ENCODE measurements at regions not wholly inside any gene's neighbourhood (a gene's known extent, or its start where the extent isn't known, plus 50 kb on each side); places are given as distances from the start of the nearest gene placed in this dataset.

DNA sequence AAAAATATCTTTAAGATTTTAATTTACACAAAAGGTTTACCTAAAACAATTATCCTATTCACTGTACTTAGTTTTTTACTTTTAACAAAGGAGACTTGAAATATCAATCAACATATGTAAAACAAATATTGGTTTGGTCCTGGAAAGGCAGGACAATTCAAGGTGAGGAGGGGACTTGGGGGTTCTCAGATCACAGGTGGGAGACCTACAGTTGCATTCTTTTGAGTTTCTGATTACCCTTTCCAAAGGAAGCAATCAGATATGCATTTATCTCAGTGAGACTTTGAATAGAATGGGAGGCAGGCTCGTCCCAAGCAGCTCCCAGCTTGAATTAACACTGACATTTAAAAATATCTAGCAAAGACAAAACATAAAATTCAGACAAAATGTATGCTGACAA, 1917.3 kb downstream of the C4orf33 start:
- intact Hi-C loops (cut with micrococcal nuclease) = no loop called here
- H3K4me3 Mint-ChIP-seq = no peak overlapping the region
- no CpG with 5 or more reads among the region's 1 CpG for WGBS (ENCODE audit: insufficient coverage)

DNA sequence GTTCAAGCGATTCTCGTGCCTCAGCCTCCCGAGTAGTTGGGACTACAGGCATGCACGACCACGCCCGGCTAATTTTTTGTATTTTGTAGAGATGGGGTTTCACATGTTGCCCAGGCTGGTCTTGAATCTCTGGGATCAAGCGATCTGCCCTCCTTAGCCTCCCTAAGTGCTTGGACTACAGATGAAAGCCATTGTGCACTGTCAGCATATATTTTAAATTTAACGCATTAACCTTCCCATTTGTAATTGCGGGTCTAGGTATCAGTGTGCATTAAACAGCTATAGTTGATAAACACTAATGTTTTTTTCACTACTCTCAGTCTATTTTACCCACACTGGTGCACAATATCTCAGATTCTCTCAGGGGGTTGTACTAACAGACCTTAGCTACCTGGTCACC, 1930.8 kb downstream of the C4orf33 start:
- Histone ChIP-seq H4K20me1 (ENCODE audit: insufficient read depth, low read length) (no peaks in the 10 kb centered on the region), H3K79me2 (ENCODE audit: insufficient read depth, low read length) (no peaks in the 10 kb centered on the region), H2AFZ (ENCODE audit: insufficient read depth, low read depth, low read length, poor library complexity, severe bottlenecking) (no peak overlapping the region), H3K36me3 (replicated peaks in 1 of 2; ENCODE audit: control insufficient read depth in 1 of 2, insufficient read depth in 2 of 2, low read length in 2 of 2) (no peaks in the 10 kb centered on the region), H3K9me3 (replicated peaks in 1 of 2; ENCODE audit: control insufficient read depth in 1 of 2, insufficient read depth in 1 of 2, low read length in 2 of 2) (no peaks in the 10 kb centered on the region), H3K27me3 (ENCODE audit: control insufficient read depth in 2 of 2, insufficient read depth in 2 of 2, low read length in 2 of 2) (no peaks in the 10 kb centered on the region), H3K27ac (ENCODE audit: low read depth in 1 of 2, low read length in 2 of 2) (no peak overlapping the region), H3K4me2 (replicated peaks; ENCODE audit: extremely low read depth, low read length, poor library complexity, severe bottlenecking) (no peak overlapping the region), H3K4me1 (ENCODE audit: control insufficient read depth in 1 of 2, insufficient read depth in 2 of 2, low read length in 2 of 2) (no peaks in the 10 kb centered on the region), H3K4me3 (replicated peaks in 1 of 3; ENCODE audit: low read depth in 2 of 3, low read length in 3 of 3) (no peak overlapping the region), H3K9ac (ENCODE audit: insufficient read depth, low read length, poor library complexity, severe bottlenecking) (no peak overlapping the region)
- H3K4me1 Mint-ChIP-seq = no peaks in the 10 kb centered on the region
- H3K27ac Mint-ChIP-seq = no peak overlapping the region
- TF ChIP-seq, protein P1, sequence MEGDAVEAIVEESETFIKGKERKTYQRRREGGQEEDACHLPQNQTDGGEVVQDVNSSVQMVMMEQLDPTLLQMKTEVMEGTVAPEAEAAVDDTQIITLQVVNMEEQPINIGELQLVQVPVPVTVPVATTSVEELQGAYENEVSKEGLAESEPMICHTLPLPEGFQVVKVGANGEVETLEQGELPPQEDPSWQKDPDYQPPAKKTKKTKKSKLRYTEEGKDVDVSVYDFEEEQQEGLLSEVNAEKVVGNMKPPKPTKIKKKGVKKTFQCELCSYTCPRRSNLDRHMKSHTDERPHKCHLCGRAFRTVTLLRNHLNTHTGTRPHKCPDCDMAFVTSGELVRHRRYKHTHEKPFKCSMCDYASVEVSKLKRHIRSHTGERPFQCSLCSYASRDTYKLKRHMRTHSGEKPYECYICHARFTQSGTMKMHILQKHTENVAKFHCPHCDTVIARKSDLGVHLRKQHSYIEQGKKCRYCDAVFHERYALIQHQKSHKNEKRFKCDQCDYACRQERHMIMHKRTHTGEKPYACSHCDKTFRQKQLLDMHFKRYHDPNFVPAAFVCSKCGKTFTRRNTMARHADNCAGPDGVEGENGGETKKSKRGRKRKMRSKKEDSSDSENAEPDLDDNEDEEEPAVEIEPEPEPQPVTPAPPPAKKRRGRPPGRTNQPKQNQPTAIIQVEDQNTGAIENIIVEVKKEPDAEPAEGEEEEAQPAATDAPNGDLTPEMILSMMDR (IDR thresholded peaks at IDR 0.05) = no peak
- H3K4me3 Mint-ChIP-seq = no peak overlapping the region
- H3K27me3 Mint-ChIP-seq (ENCODE audit: low read depth in 3 of 3) = no peaks in the 10 kb centered on the region
- no peaks in the 10 kb centered on the region for H3K36me3 Mint-ChIP-seq
- WGBS (ENCODE audit: insufficient coverage) = no CpG with 5 or more reads among the region's 9 CpGs
- peaks cover 0 to 3% (median 2%) of the 10 kb centered on the region in 7 donors for H3K9me3 Mint-ChIP-seq
- DNase-seq = no peak
- intact Hi-C loops (cut with micrococcal nuclease) = no loop called here

More for the DNA sequence above, 1917.3 kb downstream of the C4orf33 start:
- Histone ChIP-seq H3K4me3 (replicated peaks in 1 of 3; ENCODE audit: low read depth in 2 of 3, low read length in 3 of 3) (no peak overlapping the region), H3K4me2 (replicated peaks; ENCODE audit: extremely low read depth, low read length, poor library complexity, severe bottlenecking) (no peak overlapping the region), H2AFZ (ENCODE audit: insufficient read depth, low read depth, low read length, poor library complexity, severe bottlenecking) (no peak overlapping the region), H4K20me1 (ENCODE audit: insufficient read depth, low read length) (no peaks in the 10 kb centered on the region), H3K4me1 (ENCODE audit: control insufficient read depth in 1 of 2, insufficient read depth in 2 of 2, low read length in 2 of 2) (no peaks in the 10 kb centered on the region), H3K27me3 (ENCODE audit: control insufficient read depth in 2 of 2, insufficient read depth in 2 of 2, low read length in 2 of 2) (no peaks in the 10 kb centered on the region), H3K27ac (ENCODE audit: low read depth in 1 of 2, low read length in 2 of 2) (no peak overlapping the region), H3K9ac (ENCODE audit: insufficient read depth, low read length, poor library complexity, severe bottlenecking) (no peak overlapping the region), H3K9me3 (replicated peaks in 1 of 2; ENCODE audit: control insufficient read depth in 1 of 2, insufficient read depth in 1 of 2, low read length in 2 of 2) (peaks cover 0 to 7% of the 10 kb centered on the region in 2 donors), H3K36me3 (replicated peaks in 1 of 2; ENCODE audit: control insufficient read depth in 1 of 2, insufficient read depth in 2 of 2, low read length in 2 of 2) (no peaks in the 10 kb centered on the region), H3K79me2 (ENCODE audit: insufficient read depth, low read length) (no peaks in the 10 kb centered on the region)
- Mint-ChIP-seq H3K36me3 (no peaks in the 10 kb centered on the region), H3K9me3 (peaks cover 0 to 2% (median 0%) of the 10 kb centered on the region in 7 donors), H3K4me1 (no peaks in the 10 kb centered on the region), H3K27me3 (ENCODE audit: low read depth in 3 of 3) (no peaks in the 10 kb centered on the region), H3K27ac (no peak overlapping the region)
- TF ChIP-seq, protein P1 (IDR thresholded peaks at IDR 0.05) = no peak
- DNase-seq = no peak
